NCI-H1048 (cell line): ENCODE measurements at regions not wholly inside any gene's neighbourhood (a gene's known extent, or its start where the extent isn't known, plus 50 kb on each side); places are given as distances from the start of the nearest gene placed in this dataset.

ENCODE experiments used
- DNase-seq: peaks from one replicate; lab custom pipeline; 2025; lab: John Stamatoyannopoulos, UW

DNA sequence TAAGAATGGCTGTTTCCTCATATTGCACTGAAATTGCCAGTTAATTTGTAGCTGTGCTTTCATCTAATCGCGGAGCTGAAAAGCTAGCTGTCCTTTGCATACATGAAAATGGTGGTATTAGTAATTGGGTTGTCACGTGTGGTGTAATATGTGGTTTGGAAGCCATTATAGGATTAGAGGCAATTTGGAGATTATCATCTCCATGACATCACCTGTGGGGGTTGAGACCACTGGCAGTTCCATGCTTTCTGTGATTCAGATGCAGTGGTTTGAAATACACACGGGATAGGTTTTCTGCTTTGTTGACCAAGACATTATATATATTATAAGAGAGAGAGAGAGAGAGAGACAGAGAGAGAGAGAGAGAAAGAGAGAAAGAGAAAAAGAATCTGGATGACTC lies 180.8 kb downstream of the RAB11FIP2 start:
- DNase-seq, result peak; percentile 51

DNA sequence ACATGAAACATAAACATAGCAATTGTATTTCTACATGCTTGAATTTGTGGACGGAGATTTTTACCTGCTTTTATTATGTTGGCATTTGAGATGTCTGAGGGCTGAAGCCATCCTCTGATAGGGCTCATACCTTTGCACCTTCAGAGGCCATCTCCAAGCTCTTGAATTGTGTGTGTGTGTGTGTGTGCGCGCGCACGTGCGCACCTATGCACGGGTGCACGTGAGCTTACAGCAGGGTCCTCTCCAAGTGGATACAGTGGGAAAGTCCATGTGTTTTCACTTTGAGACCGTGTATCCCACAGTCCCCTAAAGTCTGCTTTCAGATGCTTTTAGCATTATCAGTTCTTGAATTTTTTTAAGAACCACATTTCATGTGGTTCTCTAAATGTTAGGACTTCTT lies 178.6 kb downstream of the RAB11FIP2 start:
- no peak for DNase-seq

DNA sequence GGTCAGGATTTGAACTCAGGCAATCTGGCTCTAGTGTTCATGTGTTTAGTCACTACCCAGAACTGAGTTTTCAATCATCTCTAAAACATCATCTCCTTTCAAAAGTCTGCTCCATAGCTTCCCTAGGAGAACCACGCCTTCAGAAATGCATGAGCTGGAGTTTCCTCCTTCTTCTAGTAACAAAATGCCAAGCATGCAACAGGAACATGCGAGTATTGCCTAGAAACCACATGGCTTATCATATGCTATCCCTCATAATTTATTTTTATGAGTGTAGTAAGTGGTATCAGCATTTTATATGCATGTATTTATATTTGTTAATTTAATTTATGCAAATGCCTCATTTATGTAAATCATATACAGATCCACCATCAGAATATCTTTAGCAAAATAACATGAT lies 170.9 kb downstream of the RAB11FIP2 start:
- no peak for DNase-seq

DNA sequence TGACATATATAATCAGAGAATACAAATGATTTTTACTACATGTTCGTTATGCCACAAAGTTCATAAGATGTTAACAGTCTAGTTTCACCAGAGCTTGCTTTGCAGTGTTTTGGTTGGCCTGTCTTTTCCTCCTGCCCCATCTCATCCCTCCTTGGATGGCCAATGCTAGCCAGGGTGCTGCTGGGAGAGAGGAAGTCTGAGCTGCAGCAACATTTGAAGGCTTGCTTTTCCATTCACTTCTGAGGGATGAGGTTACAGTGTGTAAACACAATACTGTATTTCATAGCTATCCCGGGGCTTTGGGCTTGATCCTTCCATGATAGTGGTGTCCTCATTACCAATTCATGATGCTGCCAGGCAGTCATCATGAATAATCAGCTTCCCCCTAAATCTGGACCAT lies 170.5 kb downstream of the RAB11FIP2 start:
- DNase-seq, result no peak

DNA sequence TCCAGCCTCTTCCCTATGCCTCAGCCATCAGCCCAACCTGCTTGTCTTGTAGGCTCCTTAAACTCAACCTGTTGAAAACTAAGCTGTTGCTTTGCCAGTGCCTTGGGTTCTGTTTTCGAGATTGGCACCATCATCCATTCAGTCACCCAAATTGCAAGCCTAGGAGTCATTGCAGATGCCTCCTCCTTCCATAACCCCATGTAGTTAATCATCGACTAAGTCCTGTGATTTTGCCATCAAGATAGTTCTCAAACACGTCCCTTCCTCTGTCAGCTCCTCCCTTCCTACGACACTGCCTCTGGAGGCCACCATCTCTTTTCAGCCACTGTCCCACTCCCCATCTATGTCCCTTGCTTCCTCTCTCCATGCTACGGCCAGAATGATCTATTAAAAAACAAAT lies 168.1 kb downstream of the RAB11FIP2 start:
- no peak for DNase-seq

DNA sequence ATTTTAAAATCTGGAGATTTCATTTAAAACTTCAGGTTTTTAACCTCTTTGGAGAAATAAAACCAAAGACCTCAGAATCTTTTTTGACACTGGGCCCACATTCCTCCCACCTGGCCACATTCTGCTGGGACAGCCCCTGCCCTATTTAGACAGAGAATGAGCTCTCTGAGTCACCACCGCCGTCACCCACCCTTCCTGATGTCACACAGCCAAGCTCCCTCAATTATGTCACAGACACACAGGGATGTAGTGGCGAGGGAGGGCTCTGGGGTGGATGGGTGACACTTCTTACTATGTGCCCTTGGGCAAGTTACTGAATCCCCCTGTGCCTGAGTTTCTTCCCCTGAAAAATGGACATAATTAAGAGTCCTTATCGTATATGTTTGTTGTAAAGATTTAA lies 162.6 kb downstream of the RAB11FIP2 start:
- DNase-seq, result no peak

DNA sequence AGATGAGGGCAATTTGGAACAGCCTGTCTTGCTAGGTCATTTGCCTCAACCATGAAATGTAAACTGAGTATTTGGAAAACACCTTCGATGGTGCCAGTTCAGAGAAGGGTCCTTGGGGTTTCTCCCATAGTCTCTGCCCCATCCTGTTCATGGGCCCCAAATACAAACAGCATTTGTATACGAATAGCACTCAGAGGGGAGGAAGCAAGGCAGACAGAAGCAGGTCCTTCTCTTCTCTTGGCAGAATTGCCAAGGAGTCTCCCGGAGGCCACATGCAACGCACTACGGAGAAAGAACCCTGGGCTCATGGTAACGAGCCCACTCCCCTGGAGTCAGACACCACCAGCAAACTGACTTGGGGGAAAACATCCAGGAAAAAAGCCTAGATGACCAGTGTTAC lies 162.1 kb downstream of the RAB11FIP2 start:
- DNase-seq, result no peak

DNA sequence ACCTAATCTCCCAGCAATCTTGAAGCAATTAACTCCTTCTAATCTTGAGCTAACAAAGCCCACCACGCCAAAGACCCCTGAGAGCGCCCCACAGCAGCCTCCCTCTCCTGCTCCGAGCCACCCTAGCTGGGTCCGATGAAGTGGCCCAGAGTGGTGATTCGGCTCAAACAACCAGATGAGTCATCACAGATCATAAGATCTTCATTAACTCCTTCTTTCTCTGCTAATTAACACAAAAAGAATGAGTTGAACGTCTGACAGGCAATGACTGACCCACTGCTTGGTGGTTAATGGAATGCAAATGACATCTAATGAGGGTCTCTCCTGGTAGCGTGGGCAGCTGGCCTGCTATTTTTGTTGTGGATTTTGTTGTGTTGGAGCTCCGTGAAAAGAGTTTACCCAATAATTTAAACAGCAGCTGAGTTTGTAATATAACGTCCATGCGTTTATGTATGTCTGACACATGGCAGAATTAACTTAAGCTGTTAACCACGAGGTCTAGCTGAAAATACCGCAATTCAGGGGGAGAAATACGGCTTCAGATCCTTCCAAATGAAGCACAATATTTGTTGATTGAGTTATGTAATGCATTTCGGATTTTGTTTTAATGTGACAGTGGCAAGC lies 161.4 kb downstream of the RAB11FIP2 start:
- DNase-seq, result no peak

DNA sequence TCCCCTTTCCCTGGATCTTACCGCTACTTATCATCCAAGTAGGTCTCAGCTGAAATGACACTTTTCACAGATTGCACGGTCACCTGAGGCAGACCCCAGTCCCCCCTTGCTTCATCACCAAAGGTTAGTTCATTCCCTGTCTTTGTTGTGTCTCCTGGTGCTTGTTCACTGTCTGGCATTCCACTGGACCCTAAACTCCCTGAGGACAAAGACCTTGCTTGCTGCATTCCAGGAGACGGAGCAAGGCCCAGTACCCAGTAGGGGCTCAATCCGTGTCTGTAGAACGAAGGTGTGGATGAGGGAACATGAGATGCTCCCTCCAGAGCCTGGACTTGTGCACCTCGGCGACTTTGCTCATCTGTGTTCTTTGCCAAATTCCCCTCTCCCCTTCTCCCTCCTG lies 160.0 kb downstream of the RAB11FIP2 start:
- no peak for DNase-seq

DNA sequence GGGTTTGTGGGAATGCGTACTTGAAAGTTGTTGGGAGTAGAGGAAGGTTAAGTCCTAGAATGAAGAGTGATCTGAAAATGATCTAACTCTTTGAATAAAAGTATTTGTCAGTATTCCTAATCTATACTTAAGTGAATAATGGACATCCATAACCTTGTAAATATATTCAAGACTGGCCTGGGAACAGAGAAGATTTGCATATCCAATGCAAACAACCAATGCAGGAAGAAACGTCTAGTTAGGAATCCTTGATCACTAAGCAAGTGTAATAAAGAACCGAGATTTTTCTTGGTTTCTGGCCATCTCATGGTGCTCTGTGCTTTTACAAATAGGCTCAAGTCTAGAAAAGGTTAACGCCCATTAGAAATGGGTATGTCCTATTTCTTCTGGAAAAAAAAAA lies 157.1 kb downstream of the RAB11FIP2 start:
- no peak for DNase-seq

DNA sequence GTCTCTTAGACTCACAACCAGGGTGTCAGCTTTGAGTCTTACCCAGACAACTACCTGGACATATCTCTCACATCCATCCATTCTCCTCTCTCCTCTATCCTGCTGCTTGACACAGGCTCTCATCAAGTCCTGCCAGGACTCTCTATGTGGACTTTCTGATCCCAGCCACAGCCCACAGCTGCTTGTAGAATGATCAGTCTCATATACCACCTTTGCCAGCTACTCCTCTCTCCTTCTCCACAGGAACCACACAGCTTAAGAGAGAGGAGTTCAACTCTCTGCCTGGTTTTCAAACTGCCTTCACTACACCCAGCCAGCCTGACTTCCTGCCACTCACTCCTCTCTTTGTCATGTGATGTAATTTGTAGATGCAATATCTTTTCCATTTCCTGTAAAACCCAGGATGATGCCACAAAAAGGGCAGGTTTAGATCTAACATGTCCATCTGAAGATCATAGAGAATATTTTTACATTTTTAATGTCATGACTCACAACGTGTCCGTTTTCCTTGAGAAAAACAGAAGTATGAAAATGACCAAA lies 154.0 kb downstream of the RAB11FIP2 start:
- DNase-seq, result no peak

DNA sequence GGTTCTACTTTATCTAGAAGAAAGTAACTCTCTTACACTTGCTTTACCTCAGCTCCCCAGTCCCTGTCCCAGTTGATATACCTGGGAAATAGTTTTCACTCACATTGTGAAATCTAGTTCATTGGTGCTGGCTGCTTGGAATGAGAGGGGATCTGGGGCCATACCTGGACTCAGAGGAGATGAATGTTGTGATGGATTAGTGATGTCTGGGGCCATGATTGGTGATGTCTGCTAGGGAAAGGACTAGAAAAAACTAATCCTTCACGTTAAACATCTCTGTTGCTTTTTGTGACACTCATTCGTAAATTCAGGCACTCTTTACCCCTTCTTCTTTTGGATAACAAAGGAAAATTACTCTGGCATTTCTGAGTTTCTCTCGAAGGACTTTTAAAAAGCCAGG lies 152.4 kb downstream of the RAB11FIP2 start:
- no peak for DNase-seq

DNA sequence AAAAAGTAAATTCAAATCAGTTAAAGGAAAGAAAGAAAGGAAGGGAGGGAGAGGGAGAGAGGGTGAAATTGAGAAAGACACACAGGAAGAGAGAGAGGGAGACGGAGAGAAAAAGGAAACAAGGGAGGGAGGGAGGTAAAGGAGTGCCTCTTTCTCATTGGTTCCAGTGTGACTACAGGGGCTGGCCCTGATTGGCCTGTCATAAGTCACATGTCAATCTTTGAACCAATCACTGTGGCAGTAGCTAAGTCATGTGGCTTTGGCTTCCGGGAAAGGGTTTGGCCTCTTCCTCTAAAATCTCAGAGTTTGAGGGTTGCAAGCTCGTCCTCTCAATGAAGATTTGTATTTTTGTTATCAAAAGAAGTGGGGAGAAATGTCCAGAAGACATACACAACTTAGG lies 150.2 kb downstream of the RAB11FIP2 start:
- no peak for DNase-seq

DNA sequence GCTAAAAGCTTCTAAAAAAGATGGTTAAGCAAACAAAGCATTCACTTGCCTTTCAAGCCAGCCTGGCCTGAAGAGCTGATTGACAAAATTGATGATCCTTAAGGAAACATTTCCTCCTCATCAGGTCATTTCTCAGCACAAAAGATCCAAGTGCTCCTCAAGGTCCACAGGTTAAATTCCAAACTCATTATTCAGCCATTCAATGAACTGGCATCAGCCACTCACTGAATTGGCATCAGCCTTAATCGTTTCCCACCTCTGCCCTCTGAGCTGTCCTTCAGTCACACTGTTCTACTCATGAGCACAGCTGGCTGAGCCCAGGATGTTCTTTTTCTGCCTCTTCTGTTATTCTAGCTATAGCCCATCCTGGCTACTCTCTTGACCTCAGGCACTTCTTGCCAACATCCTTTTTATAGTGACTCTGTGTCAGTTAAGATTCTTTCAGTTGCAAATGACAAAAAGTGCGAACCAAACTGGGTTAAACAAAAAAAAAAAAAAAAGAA lies 147.5 kb downstream of the RAB11FIP2 start:
- no peak for DNase-seq

DNA sequence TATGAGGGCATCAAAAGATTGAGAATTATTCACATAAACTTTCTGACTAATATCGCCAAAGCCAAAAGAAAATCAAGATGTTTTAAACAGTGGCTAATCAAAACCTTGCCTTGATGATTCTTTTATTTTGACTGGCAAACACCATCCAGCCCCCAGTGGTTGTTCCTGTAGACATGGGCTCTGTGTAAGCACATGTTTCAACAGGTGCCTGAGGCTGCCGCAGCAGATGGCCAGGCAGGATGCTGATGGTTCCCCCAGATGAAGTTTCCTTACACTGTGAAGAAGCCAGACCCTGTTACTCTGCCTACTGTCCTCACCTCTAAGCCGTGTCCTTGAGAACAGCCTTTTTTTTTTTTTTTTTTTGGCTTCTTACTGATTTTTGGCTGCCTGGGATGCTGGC lies 146.5 kb downstream of the RAB11FIP2 start:
- no peak for DNase-seq

DNA sequence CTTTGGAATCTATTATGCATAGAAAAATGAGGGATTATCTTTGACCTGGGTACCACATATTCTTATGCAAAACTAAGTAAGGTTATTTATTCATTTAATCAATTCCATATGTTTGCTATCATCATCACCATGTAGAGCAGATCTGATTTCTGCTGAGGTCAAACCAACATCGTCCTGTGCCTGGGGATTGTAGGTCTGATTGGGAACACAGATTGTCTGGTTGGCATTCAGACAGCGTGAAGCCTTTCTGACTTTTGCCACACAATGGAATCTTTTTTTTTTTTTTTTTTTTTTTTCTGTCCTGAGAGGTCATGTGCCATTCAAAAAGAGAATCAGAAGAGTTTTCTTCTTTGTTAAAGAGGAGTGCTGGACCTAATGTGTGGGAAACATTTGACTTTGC lies 142.9 kb downstream of the RAB11FIP2 start:
- no peak for DNase-seq

DNA sequence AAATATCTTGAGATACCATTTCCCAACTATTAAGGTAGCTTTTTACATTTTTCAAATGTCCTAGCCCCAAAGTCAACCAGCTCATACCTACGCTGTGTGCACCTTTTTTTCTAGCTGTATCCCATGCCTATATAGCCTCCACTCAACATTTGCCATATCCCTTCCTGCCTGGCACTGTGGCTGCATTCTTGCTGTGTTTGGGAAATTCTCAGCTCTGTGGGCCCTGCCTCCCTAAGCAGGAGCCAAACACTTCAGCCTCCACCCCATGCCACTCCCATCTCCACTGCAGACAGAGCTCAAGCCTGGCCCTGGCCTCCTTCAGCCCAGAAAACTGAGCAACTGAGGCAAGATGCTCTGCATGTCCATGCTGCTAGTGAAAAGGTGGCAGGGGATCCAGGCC lies 141.3 kb downstream of the RAB11FIP2 start:
- DNase-seq, result no peak

DNA sequence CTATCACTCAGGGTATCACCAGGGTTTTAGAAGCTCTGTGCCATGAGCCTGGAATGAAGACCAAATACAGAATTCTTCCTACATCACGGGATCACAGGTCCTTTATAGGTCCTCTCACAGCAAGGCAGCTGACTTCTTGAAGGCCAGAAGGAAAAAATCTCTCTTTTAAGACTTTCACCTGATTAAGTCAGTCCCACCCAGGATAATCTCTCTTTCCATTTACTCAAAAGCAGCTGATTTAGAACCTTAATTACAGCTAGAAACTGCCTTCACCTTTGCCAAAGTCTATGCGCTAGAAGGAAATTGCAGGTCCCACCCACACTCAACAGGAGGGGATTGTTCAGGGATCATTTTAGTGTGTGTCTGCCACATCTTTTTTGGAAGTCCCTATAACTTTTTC lies 135.1 kb downstream of the RAB11FIP2 start:
- no peak for DNase-seq

DNA sequence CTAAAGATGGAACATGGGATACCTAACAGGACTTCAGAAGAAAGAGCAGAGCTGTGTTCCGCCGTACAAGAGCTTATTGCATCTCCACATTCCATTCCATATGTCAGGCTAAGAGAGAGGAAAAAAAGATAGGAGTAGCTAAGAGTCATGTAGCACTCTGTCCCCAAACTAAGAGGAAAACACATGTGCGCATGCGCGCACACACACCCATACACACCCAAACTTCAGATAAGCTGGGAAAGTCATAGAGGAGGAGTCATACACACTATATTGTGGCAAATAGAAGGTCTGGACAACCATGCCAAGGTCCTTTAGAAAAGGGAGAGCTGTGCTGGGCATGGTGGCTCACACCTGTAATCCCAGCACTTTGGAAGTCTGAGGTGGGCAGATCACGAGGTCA lies 132.4 kb downstream of the RAB11FIP2 start:
- DNase-seq, result no peak

DNA sequence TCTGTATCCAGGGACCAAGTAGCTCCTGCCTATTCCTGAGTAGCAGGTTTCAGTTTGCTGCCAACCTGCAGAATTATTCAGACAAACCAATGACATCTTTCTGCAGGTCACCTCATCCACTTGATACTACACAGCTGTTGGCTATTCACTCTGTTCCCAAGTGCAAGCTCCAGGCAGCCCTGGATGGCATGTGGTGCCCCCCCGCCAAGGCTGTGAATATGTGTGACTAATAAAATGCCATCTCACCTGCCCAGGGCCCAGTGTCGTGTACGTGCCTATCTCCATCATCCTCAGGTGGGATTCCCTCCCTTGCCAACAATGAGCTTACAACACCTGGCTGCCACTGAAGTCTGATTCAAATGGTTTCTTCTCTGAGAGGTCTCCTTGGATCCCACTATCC lies 125.8 kb downstream of the RAB11FIP2 start:
- DNase-seq, result no peak

DNA sequence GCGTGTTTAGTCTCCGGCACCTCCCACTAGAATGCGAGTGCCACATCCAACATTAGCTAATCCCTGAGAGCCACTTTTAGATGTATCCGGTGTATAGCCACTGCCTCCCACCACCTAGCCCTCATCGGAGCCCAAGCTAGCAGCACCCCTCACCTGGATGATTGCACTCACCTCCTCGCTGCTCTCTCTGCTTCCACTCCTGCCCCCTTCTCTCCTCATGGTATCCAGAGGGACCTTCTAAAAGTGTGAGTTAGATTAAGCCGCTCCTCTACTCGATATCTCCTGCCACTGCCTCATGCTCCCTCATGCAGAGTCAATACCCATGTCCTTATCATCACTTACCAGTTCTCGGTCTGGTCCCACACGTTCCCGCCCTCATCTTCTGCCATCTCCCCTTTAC lies 125.3 kb downstream of the RAB11FIP2 start:
- DNase-seq, result no peak

DNA sequence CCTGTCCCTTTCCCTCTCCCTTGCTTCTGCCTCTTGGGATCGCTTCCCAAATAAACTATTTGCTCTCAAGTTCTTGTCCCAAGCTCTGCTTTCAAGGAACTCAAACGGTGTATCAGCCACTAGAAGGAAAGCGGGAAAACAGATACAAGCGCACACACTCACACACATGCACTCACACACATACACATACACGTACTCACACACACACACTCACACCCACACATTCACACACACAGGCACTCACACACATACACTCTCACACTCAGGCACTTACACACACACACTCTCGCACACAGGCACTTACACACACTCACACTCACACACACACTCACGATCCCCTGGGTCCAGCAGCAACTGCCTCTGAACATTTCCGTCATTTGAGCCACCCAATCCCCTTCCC lies 121.9 kb downstream of the RAB11FIP2 start:
- DNase-seq, result no peak

DNA sequence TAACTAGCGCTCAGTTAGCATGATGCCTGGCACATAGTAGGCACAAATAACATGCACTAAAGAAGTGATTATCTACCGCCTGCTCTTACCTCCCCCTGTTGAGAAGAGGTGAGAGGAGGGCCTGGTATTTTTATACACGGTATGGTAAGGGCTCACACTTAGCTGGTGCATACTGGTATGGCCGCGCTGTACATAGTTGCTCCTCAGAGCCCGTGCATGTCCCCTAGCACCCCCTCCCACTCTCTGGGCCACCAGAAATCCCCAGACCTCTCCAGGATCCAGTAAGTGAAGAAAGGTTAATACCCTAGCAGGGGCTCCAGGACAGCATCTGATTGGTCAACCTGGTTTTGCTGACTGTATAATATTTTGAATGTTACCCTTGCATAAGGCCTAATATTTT lies 121.4 kb downstream of the RAB11FIP2 start:
- no peak for DNase-seq

DNA sequence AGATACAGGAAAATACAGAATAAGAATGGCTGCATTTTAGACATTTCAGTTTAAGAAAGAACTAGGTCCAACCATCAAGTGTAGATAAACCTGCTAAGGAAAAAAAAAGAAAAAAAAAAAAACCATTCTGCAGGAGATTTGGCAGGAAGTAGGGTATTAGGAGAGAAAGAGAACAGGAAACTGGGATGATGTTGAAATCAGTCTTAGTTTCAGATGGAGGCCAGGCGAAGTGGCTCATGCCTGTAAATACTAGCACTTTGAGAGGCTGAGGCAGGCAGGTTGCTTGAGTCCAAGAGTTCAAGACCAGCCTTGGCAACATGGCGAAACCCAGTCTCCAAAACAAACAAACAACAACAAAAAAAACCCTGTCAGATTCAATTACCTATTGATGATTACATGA lies 120.2 kb downstream of the RAB11FIP2 start:
- no peak for DNase-seq
